HFF-Myc (cell line): ENCODE measurements at regions not wholly inside any gene's neighbourhood (a gene's known extent, or its start where the extent isn't known, plus 50 kb on each side); places are given as distances from the start of the nearest gene placed in this dataset.

Source experiments
- DNase-seq: peaks from one replicate; pipeline ENCODE4 v3.0.0-alpha.2; 2011; ENCODE audit warnings: low read depth; ENCODE audit errors: extremely low read depth
- H3K4me3 ChIP-seq: replicated peaks from 2 replicates; pipeline ENCODE4 v1.5.1; 2011; ENCODE audit warnings: low read depth, mild to moderate bottlenecking, control low read depth, low read length
- TF ChIP-seq, protein P1 (sequence below): IDR thresholded peaks from 2 replicates; pipeline ENCODE4 v1.5.1; 2012; ENCODE audit warnings: mild to moderate bottlenecking, low read depth, low read length, control low read depth; ENCODE audit errors: missing control alignments

GRCh38 chr5:124239572-124239971, 506.9 kb downstream of the ZNF608 start:
- TF ChIP-seq, protein P1, sequence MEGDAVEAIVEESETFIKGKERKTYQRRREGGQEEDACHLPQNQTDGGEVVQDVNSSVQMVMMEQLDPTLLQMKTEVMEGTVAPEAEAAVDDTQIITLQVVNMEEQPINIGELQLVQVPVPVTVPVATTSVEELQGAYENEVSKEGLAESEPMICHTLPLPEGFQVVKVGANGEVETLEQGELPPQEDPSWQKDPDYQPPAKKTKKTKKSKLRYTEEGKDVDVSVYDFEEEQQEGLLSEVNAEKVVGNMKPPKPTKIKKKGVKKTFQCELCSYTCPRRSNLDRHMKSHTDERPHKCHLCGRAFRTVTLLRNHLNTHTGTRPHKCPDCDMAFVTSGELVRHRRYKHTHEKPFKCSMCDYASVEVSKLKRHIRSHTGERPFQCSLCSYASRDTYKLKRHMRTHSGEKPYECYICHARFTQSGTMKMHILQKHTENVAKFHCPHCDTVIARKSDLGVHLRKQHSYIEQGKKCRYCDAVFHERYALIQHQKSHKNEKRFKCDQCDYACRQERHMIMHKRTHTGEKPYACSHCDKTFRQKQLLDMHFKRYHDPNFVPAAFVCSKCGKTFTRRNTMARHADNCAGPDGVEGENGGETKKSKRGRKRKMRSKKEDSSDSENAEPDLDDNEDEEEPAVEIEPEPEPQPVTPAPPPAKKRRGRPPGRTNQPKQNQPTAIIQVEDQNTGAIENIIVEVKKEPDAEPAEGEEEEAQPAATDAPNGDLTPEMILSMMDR, result no peak
- H3K4me3 ChIP-seq, result no peak overlapping the region
- DNase-seq, result no peak

GRCh38 chr5:124238350-124238749, 508.1 kb downstream of the ZNF608 start:
- H3K4me3 ChIP-seq, result no peak overlapping the region
- no peak for DNase-seq
- TF ChIP-seq, protein P1, result no peak

GRCh38 chr5:124237206-124237695, 509.2 kb downstream of the ZNF608 start:
- TF ChIP-seq, protein P1, result no peak
- DNase-seq, result no peak
- no peak overlapping the region for H3K4me3 ChIP-seq

GRCh38 chr5:124236361-124237205, 509.9 kb downstream of the ZNF608 start:
- no peak for DNase-seq
- TF ChIP-seq, protein P1, result no peak
- no peak overlapping the region for H3K4me3 ChIP-seq

- no peak for DNase-seq
- no peak overlapping the region for H3K4me3 ChIP-seq
- TF ChIP-seq, protein P1, result no peak
Measured at GRCh38 chr5:124235576-124235975, 510.9 kb downstream of the ZNF608 start.

- no peak overlapping the region for H3K4me3 ChIP-seq
- TF ChIP-seq, protein P1, result no peak
- no peak for DNase-seq
Measured at GRCh38 chr5:124234770-124235562, 511.5 kb downstream of the ZNF608 start.
